Transverse colon (tissue), 3 donors: ENCODE measurements at regions not wholly inside any gene's neighbourhood (a gene's known extent, or its start where the extent isn't known, plus 50 kb on each side); places are given as distances from the start of the nearest gene placed in this dataset.

Experiments used
- CTCF ChIP-seq, 5 experiments: fragments of 200-600 bp in 3 of 5; fragments of 450-650 bp in 2 of 5; sonication (generic) in 3 of 5; IDR thresholded peaks; 1 replicate in 2 of 5; 2 replicates in 3 of 5; pipeline ENCODE4 v1.5.1; 2016 to 2017; ENCODE audit warnings: antibody characterized with exemption in 5 of 5, inconsistent platforms in 3 of 5, mild to moderate bottlenecking in 2 of 5, moderate library complexity in 1 of 5
- EP300 ChIP-seq: sonication (generic); formaldehyde crosslinking; IDR thresholded peaks from one replicate; pipeline ENCODE4 v1.6.1; 2017; ENCODE audit warnings: antibody characterized with exemption, low read depth

GRCh38 chr2:129820908-129821307, 158.6 kb upstream of the RAB6C start:
- no peak for TF ChIP-seq CTCF (IDR thresholded peaks at IDR 0.05)
- TF ChIP-seq EP300, result no peak
